Renal pelvis (tissue), 1 donor: ENCODE measurements at regions not wholly inside any gene's neighbourhood (a gene's known extent, or its start where the extent isn't known, plus 50 kb on each side); places are given as distances from the start of the nearest gene placed in this dataset.

Experiments used
- DNase-seq: peaks from one replicate; pipeline ENCODE4 v3.0.0-alpha.2; 2013

- no peak for DNase-seq
These were observed 123.6 kb upstream of the CPEB2 start for GRCh38 chr4:14878681-14879080.

- no peak for DNase-seq
These were observed 122.6 kb upstream of the CPEB2 start for GRCh38 chr4:14879683-14880082.

GRCh38 chr4:14880805-14881204 lies 121.5 kb upstream of the CPEB2 start:
- no peak for DNase-seq

GRCh38 chr4:14883166-14883565 lies 119.1 kb upstream of the CPEB2 start:
- DNase-seq, result no peak

- no peak for DNase-seq
These were observed 118.6 kb upstream of the CPEB2 start for GRCh38 chr4:14883661-14884060.

GRCh38 chr4:14887842-14888433 lies 114.3 kb upstream of the CPEB2 start:
- no peak for DNase-seq

- no peak for DNase-seq
These were observed 113.3 kb upstream of the CPEB2 start for GRCh38 chr4:14888790-14889572.

GRCh38 chr4:14892563-14892962 lies 109.7 kb upstream of the CPEB2 start:
- DNase-seq, result no peak

- no peak for DNase-seq
These were observed 108.6 kb upstream of the CPEB2 start for GRCh38 chr4:14893713-14894112.

- no peak for DNase-seq
These were observed 107.6 kb upstream of the CPEB2 start for GRCh38 chr4:14894392-14895292.

GRCh38 chr4:14896656-14897175 lies 105.6 kb upstream of the CPEB2 start:
- DNase-seq, result no peak

- no peak for DNase-seq
These were observed 105.1 kb upstream of the CPEB2 start for GRCh38 chr4:14897217-14897616.

GRCh38 chr4:14898989-14899388 lies 103.3 kb upstream of the CPEB2 start:
- DNase-seq, result no peak

- no peak for DNase-seq
These were observed 99.9 kb upstream of the CPEB2 start for GRCh38 chr4:14902342-14902741.

- no peak for DNase-seq
These were observed 99.0 kb upstream of the CPEB2 start for GRCh38 chr4:14903321-14903720.

- no peak for DNase-seq
These were observed 95.5 kb upstream of the CPEB2 start for GRCh38 chr4:14906805-14907204.

GRCh38 chr4:14908635-14909034 lies 93.6 kb upstream of the CPEB2 start:
- DNase-seq, result no peak

GRCh38 chr4:14910411-14910810 lies 91.9 kb upstream of the CPEB2 start:
- DNase-seq, result no peak

- DNase-seq, result no peak
These were observed 89.9 kb upstream of the CPEB2 start for GRCh38 chr4:14912426-14912825.

- no peak for DNase-seq
These were observed 87.3 kb upstream of the CPEB2 start for GRCh38 chr4:14915018-14915417.

GRCh38 chr4:14916554-14917297 lies 85.6 kb upstream of the CPEB2 start:
- DNase-seq, result no peak

- no peak for DNase-seq
These were observed 85.0 kb upstream of the CPEB2 start for GRCh38 chr4:14917298-14917633.
